Left lung (tissue), 4 donors: ENCODE measurements at regions not wholly inside any gene's neighbourhood (a gene's known extent, or its start where the extent isn't known, plus 50 kb on each side); places are given as distances from the start of the nearest gene placed in this dataset.

Experiments
- ATAC-seq: fragments of 200-7000 bp; cut with Tn5 transposase; one replicate; pipeline ENCODE4 v1.9.1; 2020; ENCODE audit warnings: moderate library complexity
- DNase-seq, 4 donors: peaks; one replicate each; pipeline ENCODE4 v3.0.0-alpha.2; 2013 to 2020
- H3K27ac ChIP-seq, 2 donors: fragments of 200-600 bp; sonication (generic) in 1 of 2; one replicate each; pipeline versions ENCODE4 v1.5.0 to v1.8.0; 2020 to 2021
- H3K27me3 ChIP-seq, 2 donors: fragments of 200-600 bp; sonication (generic) in 1 of 2; one replicate each; pipeline versions ENCODE4 v1.5.0 to v1.8.0; 2020 to 2021
- H3K36me3 ChIP-seq, 2 donors: fragments of 200-600 bp; sonication (generic) in 1 of 2; one replicate each; pipeline versions ENCODE4 v1.5.0 to v1.8.0; 2020 to 2021
- H3K4me1 ChIP-seq, 2 donors: fragments of 200-600 bp; one replicate each; pipeline ENCODE4 v1.8.0; 2021
- H3K4me3 ChIP-seq, 2 donors: fragments of 200-600 bp; sonication (generic) in 1 of 2; one replicate each; pipeline versions ENCODE4 v1.5.0 to v1.8.0; 2020 to 2021; ENCODE audit warnings: mild to moderate bottlenecking in 1 of 2
- H3K9me3 ChIP-seq, 2 donors: fragments of 200-600 bp; sonication (generic) in 1 of 2; one replicate each; pipeline versions ENCODE4 v1.5.0 to v1.8.0; 2020 to 2021
- intact Hi-C, 2 donors: fragments of 100-400 bp; cut with DNase I; formaldehyde crosslinking; loops; one replicate each; pipeline versions ENCODE4 v1.11.2 to v1.14.2; 2022
- TF ChIP-seq, protein P1 (sequence below), 2 donors: fragments of 200-600 bp; sonication (generic) in 1 of 2; IDR thresholded peaks; one replicate each; pipeline versions ENCODE4 v1.5.0 to v1.8.0; 2021; ENCODE audit warnings: antibody characterized with exemption in 2 of 2
- donor health status: DM: no; HTN: yes; CAD: no.
- donor health status: DM: no; HTN: no; CAD: no.

DNA sequence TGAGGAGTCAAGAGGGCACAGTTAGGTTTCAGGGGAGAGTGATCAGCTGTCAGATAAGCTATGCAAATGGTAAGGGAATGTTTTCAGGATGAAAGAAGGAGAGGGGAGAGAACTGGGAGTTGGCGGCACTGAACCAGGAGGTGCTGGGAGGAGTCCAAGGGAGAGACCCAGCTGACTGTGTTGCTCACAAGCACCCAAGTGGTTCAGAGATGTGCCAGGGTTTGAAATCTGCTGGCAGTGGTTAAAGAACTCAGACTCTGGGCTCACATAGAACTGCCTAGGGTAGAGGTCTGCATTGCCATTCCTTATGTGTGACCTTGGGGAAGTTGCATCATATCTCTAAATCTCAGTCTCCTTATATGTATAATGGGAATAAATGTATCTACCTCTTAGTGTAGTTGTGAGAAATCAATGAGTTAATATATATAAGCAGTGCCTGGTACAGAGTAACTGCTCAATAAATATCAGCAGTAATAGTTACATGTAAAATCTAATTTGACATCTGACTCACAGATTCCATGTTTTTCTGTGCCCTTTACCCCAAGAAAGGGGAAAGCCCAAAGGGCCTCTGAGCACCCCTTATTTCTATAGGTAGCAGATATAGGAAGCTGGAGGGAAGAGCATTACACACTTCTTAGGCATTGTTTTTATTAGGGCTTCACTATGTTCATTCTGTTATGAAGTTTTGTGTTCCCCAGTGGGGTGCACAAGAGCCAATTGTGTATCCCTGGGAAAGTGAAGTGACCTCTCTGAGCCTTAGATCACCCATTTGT lies 66.9 kb upstream of the SESN3 start:
- no peaks in the 10 kb centered on the region for H3K9me3 ChIP-seq
- intact Hi-C loops, result no loop called here
- no peak for DNase-seq
- no peaks in the 10 kb centered on the region for H3K36me3 ChIP-seq
- TF ChIP-seq, protein P1, sequence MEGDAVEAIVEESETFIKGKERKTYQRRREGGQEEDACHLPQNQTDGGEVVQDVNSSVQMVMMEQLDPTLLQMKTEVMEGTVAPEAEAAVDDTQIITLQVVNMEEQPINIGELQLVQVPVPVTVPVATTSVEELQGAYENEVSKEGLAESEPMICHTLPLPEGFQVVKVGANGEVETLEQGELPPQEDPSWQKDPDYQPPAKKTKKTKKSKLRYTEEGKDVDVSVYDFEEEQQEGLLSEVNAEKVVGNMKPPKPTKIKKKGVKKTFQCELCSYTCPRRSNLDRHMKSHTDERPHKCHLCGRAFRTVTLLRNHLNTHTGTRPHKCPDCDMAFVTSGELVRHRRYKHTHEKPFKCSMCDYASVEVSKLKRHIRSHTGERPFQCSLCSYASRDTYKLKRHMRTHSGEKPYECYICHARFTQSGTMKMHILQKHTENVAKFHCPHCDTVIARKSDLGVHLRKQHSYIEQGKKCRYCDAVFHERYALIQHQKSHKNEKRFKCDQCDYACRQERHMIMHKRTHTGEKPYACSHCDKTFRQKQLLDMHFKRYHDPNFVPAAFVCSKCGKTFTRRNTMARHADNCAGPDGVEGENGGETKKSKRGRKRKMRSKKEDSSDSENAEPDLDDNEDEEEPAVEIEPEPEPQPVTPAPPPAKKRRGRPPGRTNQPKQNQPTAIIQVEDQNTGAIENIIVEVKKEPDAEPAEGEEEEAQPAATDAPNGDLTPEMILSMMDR (IDR thresholded peaks at IDR 0.05), result no peak
- peaks cover 8 to 16% of the 10 kb centered on the region in 2 donors for H3K4me1 ChIP-seq
- H3K27ac ChIP-seq, result no peak overlapping the region
- H3K4me3 ChIP-seq, result no peak overlapping the region
- no peak for ATAC-seq
- H3K27me3 ChIP-seq, result no peaks in the 10 kb centered on the region

DNA sequence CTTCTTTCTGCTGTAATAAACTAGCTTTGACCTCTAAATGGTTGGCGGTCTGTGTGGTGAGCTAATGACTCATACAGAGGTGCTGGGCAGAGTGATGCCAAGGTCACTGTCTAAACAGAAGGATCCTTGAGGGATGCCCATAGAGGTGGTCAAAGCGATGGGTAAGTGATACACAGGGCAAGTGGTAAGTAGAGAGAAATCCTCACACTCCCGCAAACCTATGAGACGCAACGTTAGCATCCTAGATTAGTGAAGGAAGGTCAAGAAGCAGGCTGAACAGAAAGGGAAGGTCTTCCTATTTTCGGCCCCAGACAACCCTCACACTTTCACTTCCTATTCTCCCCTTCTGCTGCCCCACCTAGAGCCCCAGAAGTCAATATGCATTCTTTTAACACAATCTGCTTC lies 65.6 kb upstream of the SESN3 start:
- Histone ChIP-seq H3K36me3 (no peaks in the 10 kb centered on the region), H3K9me3 (no peaks in the 10 kb centered on the region), H3K4me3 (no peak overlapping the region), H3K27me3 (no peaks in the 10 kb centered on the region), H3K4me1 (peaks cover 8 to 16% of the 10 kb centered on the region in 2 donors), H3K27ac (no peak overlapping the region)
- TF ChIP-seq, protein P1 (IDR thresholded peaks at IDR 0.05), result no peak
- ATAC-seq, result peak; percentile 74
- DNase-seq, result no peak
- intact Hi-C loops, result no loop called here

DNA sequence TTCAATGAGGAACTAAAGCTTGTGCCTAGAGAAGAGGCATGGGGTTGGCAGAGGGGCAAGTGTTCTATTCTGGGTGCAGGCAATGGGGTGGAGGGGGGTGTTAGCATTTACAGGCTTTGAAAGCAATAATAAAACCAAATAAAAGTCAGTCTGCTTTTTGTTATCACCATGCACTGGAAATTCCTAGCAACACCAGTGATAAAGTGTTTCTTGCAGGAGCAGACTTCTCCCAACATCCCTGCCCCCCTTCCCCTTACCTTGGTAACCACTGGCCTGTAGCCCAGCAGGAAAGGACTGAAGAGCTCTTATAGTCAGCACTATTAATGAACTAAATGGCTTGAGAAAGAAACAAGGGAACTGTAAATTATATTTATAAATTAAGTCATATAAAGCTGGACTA lies 65.2 kb upstream of the SESN3 start:
- intact Hi-C loops, result no loop called here

DNA sequence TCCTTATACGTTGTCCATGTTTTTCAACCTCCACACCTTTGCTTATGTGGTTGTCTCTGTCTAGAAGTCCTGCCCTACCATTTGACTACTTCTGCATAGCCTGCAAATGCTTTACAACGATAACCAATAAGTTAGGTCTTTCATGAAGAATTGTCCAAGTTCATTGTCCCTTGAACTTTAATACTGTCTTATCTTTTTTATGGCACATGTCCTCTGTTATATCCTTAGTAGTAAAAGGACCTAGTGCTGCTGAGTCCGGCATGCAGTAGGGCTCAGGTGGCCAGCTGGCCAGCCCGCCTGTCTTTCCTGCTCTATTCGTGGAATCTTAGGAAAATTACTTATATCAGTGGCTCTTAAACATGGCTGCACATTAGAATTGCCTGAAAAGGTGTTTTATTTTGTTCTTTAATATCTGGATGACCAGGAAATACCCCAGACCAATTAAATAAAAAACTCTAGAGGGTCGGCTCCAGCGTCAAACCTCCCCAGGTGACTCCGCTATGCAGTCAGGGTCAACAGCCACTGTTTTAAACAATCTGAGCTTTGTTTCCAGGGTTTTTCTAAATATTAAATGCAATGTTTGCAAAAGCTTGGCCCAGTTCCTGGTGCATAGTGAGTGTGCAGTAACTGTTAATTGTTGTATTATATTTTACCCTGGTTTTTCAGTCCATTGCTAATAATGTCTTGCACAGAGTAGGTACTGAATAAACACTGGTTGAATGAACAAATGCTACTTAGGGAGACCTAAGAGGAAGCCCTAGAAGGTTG lies 64.6 kb upstream of the SESN3 start:
- Histone ChIP-seq H3K4me1 (peaks cover 8 to 16% of the 10 kb centered on the region in 2 donors), H3K9me3 (no peaks in the 10 kb centered on the region), H3K36me3 (no peaks in the 10 kb centered on the region), H3K27ac (peak overlapping the region in 1 of 2 donors; percentile 7), H3K27me3 (no peaks in the 10 kb centered on the region), H3K4me3 (no peak overlapping the region)
- no peak for DNase-seq
- ATAC-seq, result no peak
- TF ChIP-seq, protein P1 (IDR thresholded peaks at IDR 0.05), result no peak
- intact Hi-C loops, result no loop called here

More for the DNA sequence above, 65.2 kb upstream of the SESN3 start:
- peaks cover 8 to 16% of the 10 kb centered on the region in 2 donors for H3K4me1 ChIP-seq
- no peaks in the 10 kb centered on the region for H3K9me3 ChIP-seq
- TF ChIP-seq, protein P1 (IDR thresholded peaks at IDR 0.05), result no peak
- H3K27ac ChIP-seq, result peak overlapping the region in 1 of 2 donors; percentile 7
- H3K4me3 ChIP-seq, result no peak overlapping the region
- H3K36me3 ChIP-seq, result no peaks in the 10 kb centered on the region
- peak in 2 of 4 donors; percentile 57 to 76 for DNase-seq
- no peaks in the 10 kb centered on the region for H3K27me3 ChIP-seq
- ATAC-seq, result peak; percentile 91

DNA sequence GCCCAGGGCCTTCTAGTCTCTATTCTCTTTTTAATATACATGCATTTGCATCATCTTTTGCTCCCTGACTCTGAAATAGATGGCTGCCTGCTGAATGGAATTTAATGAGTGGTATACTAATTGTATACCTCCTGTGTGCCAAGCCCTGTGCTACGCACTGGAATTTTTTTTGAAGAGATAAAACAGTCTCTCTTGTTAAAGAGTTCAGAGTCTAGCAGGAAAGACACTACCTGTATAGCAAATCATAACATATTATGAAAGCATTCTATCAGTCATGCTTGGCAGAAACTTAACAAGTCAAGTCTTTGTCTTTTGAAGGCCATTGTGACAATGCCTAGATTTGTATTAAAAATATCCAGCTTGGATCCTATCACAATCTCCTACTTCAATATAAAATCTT lies 63.7 kb upstream of the SESN3 start:
- Histone ChIP-seq H3K36me3 (no peaks in the 10 kb centered on the region), H3K27me3 (no peaks in the 10 kb centered on the region), H3K9me3 (no peaks in the 10 kb centered on the region), H3K4me1 (peaks cover 8 to 16% of the 10 kb centered on the region in 2 donors), H3K27ac (no peak overlapping the region), H3K4me3 (no peak overlapping the region)
- DNase-seq (no peak), ATAC-seq (no peak)
- intact Hi-C loops, result no loop called here
- TF ChIP-seq, protein P1 (IDR thresholded peaks at IDR 0.05), result no peak
